HG03442 (cell line): ENCODE measurements at regions not wholly inside any gene's neighbourhood (a gene's known extent, or its start where the extent isn't known, plus 50 kb on each side); places are given as distances from the start of the nearest gene placed in this dataset.

Source experiments
- ATAC-seq: cut with Tn5 transposase; IDR thresholded peaks from one replicate; pipeline ENCODE4 v1.9.1; 2021; ENCODE audit warnings: mild to moderate bottlenecking, moderate library complexity; ENCODE audit not compliant: unreplicated experiment

- ATAC-seq, result no peak
Measured at GRCh38 chr1:96472471-96472870, 249.1 kb upstream of the PTBP2 start.

GRCh38 chr1:96473791-96474434 lies 247.7 kb upstream of the PTBP2 start:
- no peak for ATAC-seq

- no peak for ATAC-seq
Measured at GRCh38 chr1:96474985-96475743, 246.4 kb upstream of the PTBP2 start.

- no peak for ATAC-seq
Measured at GRCh38 chr1:96475903-96476302, 245.7 kb upstream of the PTBP2 start.

- ATAC-seq, result no peak
Measured at GRCh38 chr1:96478228-96478627, 243.4 kb upstream of the PTBP2 start.

- ATAC-seq, result no peak
Measured at GRCh38 chr1:96481409-96481808, 240.2 kb upstream of the PTBP2 start.

- ATAC-seq, result no peak
Measured at GRCh38 chr1:96482616-96483015, 239.0 kb upstream of the PTBP2 start.

- no peak for ATAC-seq
Measured at GRCh38 chr1:96487394-96487793, 234.2 kb upstream of the PTBP2 start.

- ATAC-seq, result no peak
Measured at GRCh38 chr1:96487971-96488370, 233.6 kb upstream of the PTBP2 start.

GRCh38 chr1:96488777-96489176 lies 232.8 kb upstream of the PTBP2 start:
- peak; percentile 55 for ATAC-seq

- ATAC-seq, result no peak
Measured at GRCh38 chr1:96492236-96492635, 229.3 kb upstream of the PTBP2 start.

GRCh38 chr1:96498744-96499340 lies 222.7 kb upstream of the PTBP2 start:
- ATAC-seq, result no peak

- ATAC-seq, result no peak
Measured at GRCh38 chr1:96508233-96508632, 213.4 kb upstream of the PTBP2 start.

GRCh38 chr1:96509339-96509738 lies 212.2 kb upstream of the PTBP2 start:
- no peak for ATAC-seq

GRCh38 chr1:96509951-96510350 lies 211.6 kb upstream of the PTBP2 start:
- no peak for ATAC-seq

- ATAC-seq, result no peak
Measured at GRCh38 chr1:96510391-96510790, 211.2 kb upstream of the PTBP2 start.

- ATAC-seq, result no peak
Measured at GRCh38 chr1:96510911-96511310, 210.7 kb upstream of the PTBP2 start.

- no peak for ATAC-seq
Measured at GRCh38 chr1:96513136-96513535, 208.4 kb upstream of the PTBP2 start.

GRCh38 chr1:96515430-96515829 lies 206.2 kb upstream of the PTBP2 start:
- peak; percentile 77 for ATAC-seq

- no peak for ATAC-seq
Measured at GRCh38 chr1:96515925-96516324, 205.7 kb upstream of the PTBP2 start.

GRCh38 chr1:96519851-96520578 lies 201.6 kb upstream of the PTBP2 start:
- ATAC-seq, result no peak

GRCh38 chr1:96520579-96520947 lies 201.0 kb upstream of the PTBP2 start:
- no peak for ATAC-seq
